SK-N-SH (cell line): ENCODE measurements at regions not wholly inside any gene's neighbourhood (a gene's known extent, or its start where the extent isn't known, plus 50 kb on each side); places are given as distances from the start of the nearest gene placed in this dataset.

ENCODE experiments used
- CHD2 ChIP-seq: fragments of 150-350 bp; IDR thresholded peaks from 2 replicates; pipeline ENCODE4 v1.6.1; 2018; ENCODE audit warnings: low read length; ENCODE audit not compliant: partially characterized antibody
- EP300 ChIP-seq, 2 experiments: IDR thresholded peaks; 2 replicates each; pipeline versions ENCODE4 v1.4.0 to v1.6.1; 2012; ENCODE audit warnings: borderline replicate concordance in 1 of 2, low read depth in 1 of 2, low read length in 1 of 2
- EZH2phosphoT487 ChIP-seq: fragments of 200-600 bp; sonication (generic); IDR thresholded peaks from 2 replicates; pipeline ENCODE4 v1.6.1; 2017; ENCODE audit warnings: low read depth, mixed run types, mild to moderate bottlenecking, antibody characterized with exemption, moderate library complexity, borderline replicate concordance
- NRF1 ChIP-seq: IDR thresholded peaks from 2 replicates; pipeline ENCODE4 v1.6.1; 2012; ENCODE audit warnings: low read depth, mild to moderate bottlenecking, low read length
- POLR2AphosphoS5 ChIP-seq: IDR thresholded peaks from 2 replicates; pipeline ENCODE4 v1.6.1; 2012; ENCODE audit warnings: low read depth, low read length
- SIN3A ChIP-seq: IDR thresholded peaks from 2 replicates; pipeline ENCODE4 v1.6.1; 2012; ENCODE audit warnings: low read depth, mild to moderate bottlenecking, low read length, moderate library complexity, borderline replicate concordance
- TAF1 ChIP-seq: IDR thresholded peaks from 2 replicates; pipeline ENCODE4 v1.6.1; 2012; ENCODE audit warnings: low read depth, mild to moderate bottlenecking, low read length, moderate library complexity, borderline replicate concordance
- TF ChIP-seq, protein P1 (sequence below): fragments of 200-600 bp; sonication (generic); IDR thresholded peaks from 2 replicates; pipeline ENCODE4 v1.6.1; 2017; ENCODE audit warnings: antibody characterized with exemption, mild to moderate bottlenecking, moderate library complexity
- TF ChIP-seq, protein P2 (sequence below): fragments of 150-350 bp; IDR thresholded peaks from 2 replicates; pipeline ENCODE4 v1.6.1; 2017; ENCODE audit warnings: antibody characterized with exemption, low read length, low read depth, borderline replicate concordance
- TF ChIP-seq, protein P3 (sequence below): IDR thresholded peaks from 2 replicates; pipeline ENCODE4 v1.4.0; 2012; ENCODE audit warnings: low read depth
- TF ChIP-seq, protein P4 (sequence below): IDR thresholded peaks from 2 replicates; pipeline ENCODE4 v1.4.0; 2012; ENCODE audit warnings: low read depth, borderline replicate concordance
- TF ChIP-seq, protein P5 (sequence below): IDR thresholded peaks from 2 replicates; pipeline ENCODE4 v1.6.1; 2012; ENCODE audit warnings: mild to moderate bottlenecking, low read depth, low read length, moderate library complexity

DNA sequence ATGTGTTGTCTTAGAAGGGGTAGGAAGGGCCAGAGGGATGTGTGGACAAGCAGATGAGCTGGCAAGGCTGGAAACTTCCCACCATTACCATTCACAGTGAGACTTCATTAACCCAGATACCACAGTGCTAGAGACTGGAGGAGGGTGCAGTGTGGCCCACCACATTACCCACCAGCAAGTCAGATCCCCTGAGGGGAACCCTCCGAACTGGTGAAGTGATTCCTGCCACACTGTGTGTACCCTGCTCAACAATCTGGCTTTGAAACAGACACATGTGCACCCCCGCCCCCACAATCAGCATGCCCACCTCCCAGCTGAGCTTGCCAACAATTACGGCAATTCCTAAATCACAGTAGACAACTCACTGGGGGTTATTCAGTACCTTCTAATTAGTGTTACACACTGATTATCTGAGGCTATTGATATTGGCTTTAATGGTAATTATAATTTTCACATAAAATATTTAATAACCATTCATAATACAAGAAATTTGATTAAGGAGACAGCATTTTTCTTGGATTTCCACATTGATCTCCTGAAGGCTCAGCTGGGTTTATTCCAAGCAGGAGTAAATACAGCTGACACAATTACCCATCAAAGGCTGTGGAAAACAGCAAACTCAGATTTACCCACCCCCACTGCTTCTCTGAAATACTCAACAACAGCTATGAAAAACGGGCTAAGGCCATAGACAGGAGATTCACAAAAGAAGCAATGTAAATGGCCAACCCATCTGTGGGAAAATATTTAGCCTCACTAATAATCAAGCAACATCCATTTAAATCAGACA lies 169.3 kb upstream of the FSTL4 start:
- TF ChIP-seq, protein P1, sequence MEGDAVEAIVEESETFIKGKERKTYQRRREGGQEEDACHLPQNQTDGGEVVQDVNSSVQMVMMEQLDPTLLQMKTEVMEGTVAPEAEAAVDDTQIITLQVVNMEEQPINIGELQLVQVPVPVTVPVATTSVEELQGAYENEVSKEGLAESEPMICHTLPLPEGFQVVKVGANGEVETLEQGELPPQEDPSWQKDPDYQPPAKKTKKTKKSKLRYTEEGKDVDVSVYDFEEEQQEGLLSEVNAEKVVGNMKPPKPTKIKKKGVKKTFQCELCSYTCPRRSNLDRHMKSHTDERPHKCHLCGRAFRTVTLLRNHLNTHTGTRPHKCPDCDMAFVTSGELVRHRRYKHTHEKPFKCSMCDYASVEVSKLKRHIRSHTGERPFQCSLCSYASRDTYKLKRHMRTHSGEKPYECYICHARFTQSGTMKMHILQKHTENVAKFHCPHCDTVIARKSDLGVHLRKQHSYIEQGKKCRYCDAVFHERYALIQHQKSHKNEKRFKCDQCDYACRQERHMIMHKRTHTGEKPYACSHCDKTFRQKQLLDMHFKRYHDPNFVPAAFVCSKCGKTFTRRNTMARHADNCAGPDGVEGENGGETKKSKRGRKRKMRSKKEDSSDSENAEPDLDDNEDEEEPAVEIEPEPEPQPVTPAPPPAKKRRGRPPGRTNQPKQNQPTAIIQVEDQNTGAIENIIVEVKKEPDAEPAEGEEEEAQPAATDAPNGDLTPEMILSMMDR, result no peak
- TF ChIP-seq, protein P2, sequence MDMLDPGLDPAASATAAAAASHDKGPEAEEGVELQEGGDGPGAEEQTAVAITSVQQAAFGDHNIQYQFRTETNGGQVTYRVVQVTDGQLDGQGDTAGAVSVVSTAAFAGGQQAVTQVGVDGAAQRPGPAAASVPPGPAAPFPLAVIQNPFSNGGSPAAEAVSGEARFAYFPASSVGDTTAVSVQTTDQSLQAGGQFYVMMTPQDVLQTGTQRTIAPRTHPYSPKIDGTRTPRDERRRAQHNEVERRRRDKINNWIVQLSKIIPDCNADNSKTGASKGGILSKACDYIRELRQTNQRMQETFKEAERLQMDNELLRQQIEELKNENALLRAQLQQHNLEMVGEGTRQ, result no peak
- TF ChIP-seq, protein P3, sequence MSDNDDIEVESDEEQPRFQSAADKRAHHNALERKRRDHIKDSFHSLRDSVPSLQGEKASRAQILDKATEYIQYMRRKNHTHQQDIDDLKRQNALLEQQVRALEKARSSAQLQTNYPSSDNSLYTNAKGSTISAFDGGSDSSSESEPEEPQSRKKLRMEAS, result no peak
- TF ChIP-seq TAF1, result no peak
- TF ChIP-seq EZH2phosphoT487, result no peak
- TF ChIP-seq, protein P4, sequence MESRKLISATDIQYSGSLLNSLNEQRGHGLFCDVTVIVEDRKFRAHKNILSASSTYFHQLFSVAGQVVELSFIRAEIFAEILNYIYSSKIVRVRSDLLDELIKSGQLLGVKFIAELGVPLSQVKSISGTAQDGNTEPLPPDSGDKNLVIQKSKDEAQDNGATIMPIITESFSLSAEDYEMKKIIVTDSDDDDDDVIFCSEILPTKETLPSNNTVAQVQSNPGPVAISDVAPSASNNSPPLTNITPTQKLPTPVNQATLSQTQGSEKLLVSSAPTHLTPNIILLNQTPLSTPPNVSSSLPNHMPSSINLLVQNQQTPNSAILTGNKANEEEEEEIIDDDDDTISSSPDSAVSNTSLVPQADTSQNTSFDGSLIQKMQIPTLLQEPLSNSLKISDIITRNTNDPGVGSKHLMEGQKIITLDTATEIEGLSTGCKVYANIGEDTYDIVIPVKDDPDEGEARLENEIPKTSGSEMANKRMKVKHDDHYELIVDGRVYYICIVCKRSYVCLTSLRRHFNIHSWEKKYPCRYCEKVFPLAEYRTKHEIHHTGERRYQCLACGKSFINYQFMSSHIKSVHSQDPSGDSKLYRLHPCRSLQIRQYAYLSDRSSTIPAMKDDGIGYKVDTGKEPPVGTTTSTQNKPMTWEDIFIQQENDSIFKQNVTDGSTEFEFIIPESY, result no peak
- TF ChIP-seq SIN3A, result no peak
- TF ChIP-seq POLR2AphosphoS5, result no peak
- TF ChIP-seq NRF1, result no peak
- no peak for TF ChIP-seq EP300 (IDR thresholded peaks at IDR 0.05; ENCODE audit: borderline replicate concordance in 1 of 2, low read depth in 1 of 2, low read length in 1 of 2)
- TF ChIP-seq, protein P5, sequence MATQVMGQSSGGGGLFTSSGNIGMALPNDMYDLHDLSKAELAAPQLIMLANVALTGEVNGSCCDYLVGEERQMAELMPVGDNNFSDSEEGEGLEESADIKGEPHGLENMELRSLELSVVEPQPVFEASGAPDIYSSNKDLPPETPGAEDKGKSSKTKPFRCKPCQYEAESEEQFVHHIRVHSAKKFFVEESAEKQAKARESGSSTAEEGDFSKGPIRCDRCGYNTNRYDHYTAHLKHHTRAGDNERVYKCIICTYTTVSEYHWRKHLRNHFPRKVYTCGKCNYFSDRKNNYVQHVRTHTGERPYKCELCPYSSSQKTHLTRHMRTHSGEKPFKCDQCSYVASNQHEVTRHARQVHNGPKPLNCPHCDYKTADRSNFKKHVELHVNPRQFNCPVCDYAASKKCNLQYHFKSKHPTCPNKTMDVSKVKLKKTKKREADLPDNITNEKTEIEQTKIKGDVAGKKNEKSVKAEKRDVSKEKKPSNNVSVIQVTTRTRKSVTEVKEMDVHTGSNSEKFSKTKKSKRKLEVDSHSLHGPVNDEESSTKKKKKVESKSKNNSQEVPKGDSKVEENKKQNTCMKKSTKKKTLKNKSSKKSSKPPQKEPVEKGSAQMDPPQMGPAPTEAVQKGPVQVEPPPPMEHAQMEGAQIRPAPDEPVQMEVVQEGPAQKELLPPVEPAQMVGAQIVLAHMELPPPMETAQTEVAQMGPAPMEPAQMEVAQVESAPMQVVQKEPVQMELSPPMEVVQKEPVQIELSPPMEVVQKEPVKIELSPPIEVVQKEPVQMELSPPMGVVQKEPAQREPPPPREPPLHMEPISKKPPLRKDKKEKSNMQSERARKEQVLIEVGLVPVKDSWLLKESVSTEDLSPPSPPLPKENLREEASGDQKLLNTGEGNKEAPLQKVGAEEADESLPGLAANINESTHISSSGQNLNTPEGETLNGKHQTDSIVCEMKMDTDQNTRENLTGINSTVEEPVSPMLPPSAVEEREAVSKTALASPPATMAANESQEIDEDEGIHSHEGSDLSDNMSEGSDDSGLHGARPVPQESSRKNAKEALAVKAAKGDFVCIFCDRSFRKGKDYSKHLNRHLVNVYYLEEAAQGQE, result no peak
- no peak for TF ChIP-seq CHD2
